ENCODE measurements at regions not wholly inside any gene's neighbourhood (a gene's known extent, or its start where the extent isn't known, plus 50 kb on each side); places are given as distances from the start of the nearest gene placed in this dataset.

DNA sequence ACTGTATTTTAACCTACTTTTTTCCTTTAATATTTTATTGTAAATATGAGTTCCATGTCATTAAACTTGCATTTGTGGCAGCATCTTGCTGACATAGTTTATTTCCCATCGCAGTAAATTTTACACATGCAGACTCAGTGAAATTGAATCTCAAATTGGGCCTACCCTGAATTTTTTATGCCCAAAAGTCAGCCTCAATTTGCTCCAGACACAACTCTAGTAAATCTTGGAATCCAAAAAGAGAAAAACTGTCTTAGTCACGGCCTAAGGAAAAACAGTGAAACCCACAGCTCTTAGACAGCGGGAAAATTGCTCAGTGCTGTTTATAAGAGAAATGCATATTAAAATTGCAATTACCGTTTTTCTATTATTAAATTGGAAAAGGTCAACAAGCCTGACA lies 85.3 kb upstream of the PCSK2 start:
- H3K4me3 Mint-ChIP-seq = no peak overlapping the region
- no peaks in the 10 kb centered on the region for H3K27me3 Mint-ChIP-seq (ENCODE audit: low read depth)
- peaks cover 2% of the 10 kb centered on the region for H3K9me3 Mint-ChIP-seq
- H3K27ac Mint-ChIP-seq (ENCODE audit: unreplicated experiment) = no peak overlapping the region
- H3K36me3 Mint-ChIP-seq (ENCODE audit: low read depth) = no peaks in the 10 kb centered on the region
- no peak for DNase-seq (ENCODE audit: low read depth, low spot score)
- H3K4me1 Mint-ChIP-seq = no peaks in the 10 kb centered on the region
- TF ChIP-seq, protein P1, sequence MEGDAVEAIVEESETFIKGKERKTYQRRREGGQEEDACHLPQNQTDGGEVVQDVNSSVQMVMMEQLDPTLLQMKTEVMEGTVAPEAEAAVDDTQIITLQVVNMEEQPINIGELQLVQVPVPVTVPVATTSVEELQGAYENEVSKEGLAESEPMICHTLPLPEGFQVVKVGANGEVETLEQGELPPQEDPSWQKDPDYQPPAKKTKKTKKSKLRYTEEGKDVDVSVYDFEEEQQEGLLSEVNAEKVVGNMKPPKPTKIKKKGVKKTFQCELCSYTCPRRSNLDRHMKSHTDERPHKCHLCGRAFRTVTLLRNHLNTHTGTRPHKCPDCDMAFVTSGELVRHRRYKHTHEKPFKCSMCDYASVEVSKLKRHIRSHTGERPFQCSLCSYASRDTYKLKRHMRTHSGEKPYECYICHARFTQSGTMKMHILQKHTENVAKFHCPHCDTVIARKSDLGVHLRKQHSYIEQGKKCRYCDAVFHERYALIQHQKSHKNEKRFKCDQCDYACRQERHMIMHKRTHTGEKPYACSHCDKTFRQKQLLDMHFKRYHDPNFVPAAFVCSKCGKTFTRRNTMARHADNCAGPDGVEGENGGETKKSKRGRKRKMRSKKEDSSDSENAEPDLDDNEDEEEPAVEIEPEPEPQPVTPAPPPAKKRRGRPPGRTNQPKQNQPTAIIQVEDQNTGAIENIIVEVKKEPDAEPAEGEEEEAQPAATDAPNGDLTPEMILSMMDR (conservative IDR thresholded peaks at IDR 0.05) = no peak

DNA sequence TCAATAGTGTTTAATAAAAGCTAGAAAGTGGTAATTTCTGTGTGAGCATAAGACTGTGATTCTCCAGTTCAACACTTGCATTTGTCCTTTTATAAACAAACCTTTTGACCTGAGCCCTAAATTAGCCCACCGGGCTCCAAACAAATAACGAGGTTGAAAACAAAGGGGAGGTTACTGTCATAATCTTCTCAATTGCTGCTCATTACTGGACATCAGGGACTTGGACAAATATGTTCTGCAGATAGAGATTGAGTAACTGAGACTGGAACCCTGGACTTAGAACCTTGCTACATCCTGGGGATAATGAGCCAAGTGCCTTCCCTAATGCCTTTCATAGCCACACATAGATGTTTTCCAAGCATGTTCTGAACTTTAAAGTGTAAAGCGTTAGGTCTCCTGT lies 84.2 kb upstream of the PCSK2 start:
- H3K9me3 Mint-ChIP-seq = peaks cover 2% of the 10 kb centered on the region
- H3K27ac Mint-ChIP-seq (ENCODE audit: unreplicated experiment) = no peak overlapping the region
- no peak overlapping the region for H3K4me3 Mint-ChIP-seq
- no peaks in the 10 kb centered on the region for H3K36me3 Mint-ChIP-seq (ENCODE audit: low read depth)
- no peaks in the 10 kb centered on the region for H3K27me3 Mint-ChIP-seq (ENCODE audit: low read depth)
- DNase-seq (ENCODE audit: low read depth, low spot score) = no peak
- TF ChIP-seq, protein P1 (conservative IDR thresholded peaks at IDR 0.05) = no peak
- H3K4me1 Mint-ChIP-seq = no peaks in the 10 kb centered on the region

DNA sequence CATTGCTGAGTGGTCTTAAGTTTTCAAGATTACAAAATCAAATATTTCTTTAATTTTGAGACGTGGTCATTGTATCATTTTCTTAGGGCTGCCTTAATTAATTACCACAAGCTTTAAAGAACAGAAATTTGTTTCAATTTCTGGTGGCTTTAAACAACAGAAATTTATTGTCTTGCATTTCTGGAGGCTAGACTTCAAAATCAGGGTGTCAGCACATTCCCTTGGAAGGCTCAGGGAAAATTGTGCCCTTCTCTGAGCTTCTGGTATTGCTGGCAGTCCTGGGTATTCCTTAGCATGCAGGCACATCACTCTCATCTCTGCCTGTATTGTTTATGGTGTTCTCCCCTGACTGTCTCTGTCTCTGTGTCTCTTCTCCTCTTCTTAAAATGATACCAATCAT lies 76.0 kb upstream of the PCSK2 start:
- H3K27ac Mint-ChIP-seq (ENCODE audit: unreplicated experiment) = no peak overlapping the region
- peaks cover 6% of the 10 kb centered on the region for H3K27me3 Mint-ChIP-seq (ENCODE audit: low read depth)
- DNase-seq (ENCODE audit: low read depth, low spot score) = no peak
- no peak overlapping the region for H3K4me3 Mint-ChIP-seq
- TF ChIP-seq, protein P1 (conservative IDR thresholded peaks at IDR 0.05) = no peak
- H3K9me3 Mint-ChIP-seq = peaks cover 6% of the 10 kb centered on the region
- no peaks in the 10 kb centered on the region for H3K36me3 Mint-ChIP-seq (ENCODE audit: low read depth)
- no peaks in the 10 kb centered on the region for H3K4me1 Mint-ChIP-seq

DNA sequence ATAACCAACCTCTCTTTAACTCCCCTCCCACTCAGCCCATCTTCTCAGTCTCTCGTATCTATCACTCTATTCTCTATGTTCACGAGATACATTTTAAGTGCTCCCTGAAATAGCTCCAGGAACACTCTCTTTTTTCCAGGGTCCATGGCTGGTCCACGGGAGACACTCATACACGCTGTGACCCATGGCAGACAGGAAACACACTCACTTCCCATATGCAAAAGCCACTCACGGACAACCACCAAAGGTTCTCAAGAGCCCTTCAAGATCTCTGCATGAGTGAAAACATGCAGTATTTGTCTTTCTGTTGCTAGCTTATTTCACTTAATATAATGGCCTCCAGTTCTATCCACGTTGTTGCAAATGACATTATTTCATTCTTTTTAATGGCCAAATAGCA lies 71.4 kb upstream of the PCSK2 start:
- H3K4me3 Mint-ChIP-seq = no peak overlapping the region
- H3K27me3 Mint-ChIP-seq (ENCODE audit: low read depth) = peaks cover 2% of the 10 kb centered on the region
- H3K36me3 Mint-ChIP-seq (ENCODE audit: low read depth) = no peaks in the 10 kb centered on the region
- no peaks in the 10 kb centered on the region for H3K4me1 Mint-ChIP-seq
- no peak overlapping the region for H3K27ac Mint-ChIP-seq (ENCODE audit: unreplicated experiment)
- no peak for DNase-seq (ENCODE audit: low read depth, low spot score)
- peaks cover 9% of the 10 kb centered on the region for H3K9me3 Mint-ChIP-seq
- TF ChIP-seq, protein P1 (conservative IDR thresholded peaks at IDR 0.05) = no peak

DNA sequence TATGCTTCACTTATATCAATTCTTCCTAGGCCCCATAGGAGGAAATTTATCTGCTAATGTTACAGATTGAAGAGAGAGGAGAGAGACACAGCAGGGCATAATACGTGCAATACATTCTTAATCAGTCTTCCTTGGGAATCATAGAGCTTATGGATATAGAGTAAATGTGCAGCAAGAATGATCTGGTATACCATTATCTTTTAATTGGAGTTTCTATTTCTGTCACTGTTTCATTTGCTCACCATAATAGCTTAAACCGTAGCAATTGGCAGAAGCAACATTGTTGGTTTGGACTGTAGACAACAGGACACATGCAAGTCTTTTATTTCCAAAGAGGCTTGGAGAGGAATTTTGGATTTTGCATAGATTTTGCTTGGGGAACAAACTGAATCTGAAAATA lies 68.1 kb upstream of the PCSK2 start:
- H3K27me3 Mint-ChIP-seq (ENCODE audit: low read depth) = no peaks in the 10 kb centered on the region
- no peaks in the 10 kb centered on the region for H3K36me3 Mint-ChIP-seq (ENCODE audit: low read depth)
- TF ChIP-seq, protein P1 (conservative IDR thresholded peaks at IDR 0.05) = no peak
- H3K9me3 Mint-ChIP-seq = peaks cover 9% of the 10 kb centered on the region
- DNase-seq (ENCODE audit: low read depth, low spot score) = no peak
- H3K27ac Mint-ChIP-seq (ENCODE audit: unreplicated experiment) = no peak overlapping the region
- no peak overlapping the region for H3K4me3 Mint-ChIP-seq
- H3K4me1 Mint-ChIP-seq = peaks cover 6% of the 10 kb centered on the region
